IMR-90 (cell line): ENCODE measurements at regions not wholly inside any gene's neighbourhood (a gene's known extent, or its start where the extent isn't known, plus 50 kb on each side); places are given as distances from the start of the nearest gene placed in this dataset.

ENCODE experiments used
- ATAC-seq: fragments of 200-7000 bp; cut with Tn5 transposase; 2 replicates; pipeline ENCODE4 v1.9.1; 2020; ENCODE audit warnings: low read depth, mild to moderate bottlenecking, moderate library complexity
- BruUV-seq: library from RNA; stranded (reverse); fragments of 400-500 nt; replicated peaks from 2 replicates; lab custom pipeline; 2021; lab: Mats Ljungman, UMichigan
- CTCF ChIA-PET: fragments of 300-600 bp; formaldehyde crosslinking; extraction: SDS; loops from one replicate; lab custom pipeline; 2021; ENCODE audit warnings: antibody characterized with exemption; lab: Yijun Ruan, JAX
- POLR2A ChIA-PET: fragments of 300-600 bp; sonication (Branson Sonifier 250); formaldehyde crosslinking; loops from one replicate; lab custom pipeline; 2022; ENCODE audit warnings: antibody characterized with exemption; ENCODE audit not compliant: unreplicated experiment; lab: Charles Lee
- DNase-seq: peaks from one replicate; pipeline ENCODE4 v3.0.0; 2013
- H2AFZ ChIP-seq: replicated peaks from 2 replicates; pipeline ENCODE3; 2013; ENCODE audit warnings: low read length, mild to moderate bottlenecking; ENCODE audit not compliant: poor library complexity
- H2AK5ac ChIP-seq: 2 replicates; pipeline ENCODE4 v1.6.1; 2013; ENCODE audit warnings: low read depth, low read length, inconsistent platforms
- H2AK9ac ChIP-seq: replicated peaks from 2 replicates; pipeline ENCODE3; 2013; ENCODE audit warnings: mild to moderate bottlenecking, low read depth, low read length, moderate library complexity; ENCODE audit not compliant: poor library complexity
- H2BK120ac ChIP-seq: 2 replicates; pipeline ENCODE4 v1.6.1; 2013; ENCODE audit warnings: low read depth, low read length, inconsistent platforms
- H2BK15ac ChIP-seq: 3 replicates; pipeline ENCODE4 v1.6.1; 2013; ENCODE audit warnings: low read depth, low read length, inconsistent platforms
- H2BK20ac ChIP-seq: 2 replicates; pipeline ENCODE4 v1.6.1; 2013; ENCODE audit warnings: low read depth, mild to moderate bottlenecking, inconsistent platforms, low read length, moderate library complexity
- H2BK5ac ChIP-seq: 2 replicates; pipeline ENCODE4 v1.6.1; 2013; ENCODE audit warnings: mild to moderate bottlenecking, low read depth, low read length, inconsistent platforms; ENCODE audit not compliant: poor library complexity, severe bottlenecking
- H3K14ac ChIP-seq: replicated peaks from 2 replicates; pipeline ENCODE4 v1.6.1; 2013; ENCODE audit warnings: low read depth, low read length, inconsistent platforms
- H3K18ac ChIP-seq: 2 replicates; pipeline ENCODE4 v1.6.1; 2013; ENCODE audit warnings: low read depth, low read length, control low read depth
- H3K23ac ChIP-seq: 2 replicates; pipeline ENCODE4 v1.6.1; 2013; ENCODE audit warnings: low read depth, low read length, inconsistent platforms
- H3K27ac ChIP-seq: 2 replicates; pipeline ENCODE4 v1.5.1; 2013; ENCODE audit warnings: mild to moderate bottlenecking, control low read depth, low read length; ENCODE audit not compliant: insufficient read depth
- H3K27me3 ChIP-seq: 2 replicates; pipeline ENCODE4 v1.6.1; 2013; ENCODE audit warnings: low read length; ENCODE audit not compliant: control insufficient read depth, insufficient read depth
- H3K36me3 ChIP-seq: 2 replicates; pipeline ENCODE4 v1.6.1; 2013; ENCODE audit warnings: low read length, mixed read lengths; ENCODE audit not compliant: control insufficient read depth, insufficient read depth
- H3K4ac ChIP-seq: 2 replicates; pipeline ENCODE4 v1.6.1; 2013; ENCODE audit warnings: low read depth, low read length, inconsistent platforms
- H3K4me1 ChIP-seq: 2 replicates; pipeline ENCODE4 v1.6.1; 2013; ENCODE audit warnings: low read length, mixed read lengths; ENCODE audit not compliant: control insufficient read depth, insufficient read depth
- H3K4me2 ChIP-seq: 2 replicates; pipeline ENCODE4 v1.6.1; 2013; ENCODE audit warnings: low read depth, mild to moderate bottlenecking, control low read depth, low read length, moderate library complexity
- H3K4me3 ChIP-seq: 2 replicates; pipeline ENCODE4 v1.5.1; 2013; ENCODE audit warnings: low read depth, mild to moderate bottlenecking, control low read depth, low read length, moderate library complexity; ENCODE audit not compliant: insufficient read depth
- H3K56ac ChIP-seq: 2 replicates; pipeline ENCODE4 v1.6.1; 2013; ENCODE audit warnings: low read length, inconsistent platforms; ENCODE audit not compliant: insufficient read depth; ENCODE audit errors: extremely low read depth
- H3K79me1 ChIP-seq, 2 experiments: 2 replicates each; pipeline ENCODE4 v1.6.1; 2013; ENCODE audit warnings: low read length in 2 of 2, inconsistent platforms in 1 of 2, low read depth in 1 of 2
- H3K9ac ChIP-seq: 2 replicates; pipeline ENCODE4 v1.6.1; 2013; ENCODE audit warnings: low read depth, low read length, control low read depth
- H3K9me1 ChIP-seq: 2 replicates; pipeline ENCODE4 v1.6.1; 2013; ENCODE audit warnings: low read length, inconsistent platforms; ENCODE audit not compliant: insufficient read depth
- H3K9me3 ChIP-seq: 2 replicates; pipeline ENCODE4 v1.6.1; 2013; ENCODE audit warnings: low read length; ENCODE audit not compliant: control insufficient read depth, insufficient read depth
- H4K20me1 ChIP-seq: 2 replicates; pipeline ENCODE4 v1.6.1; 2013; ENCODE audit warnings: low read length, inconsistent platforms; ENCODE audit not compliant: insufficient read depth
- H4K5ac ChIP-seq: 2 replicates; pipeline ENCODE4 v1.6.1; 2013; ENCODE audit warnings: mild to moderate bottlenecking, low read depth, low read length, control low read depth
- H4K8ac ChIP-seq, 2 experiments: 2 replicates each; pipeline ENCODE4 v1.6.1; 2013; ENCODE audit warnings: low read depth in 2 of 2, low read length in 2 of 2, control low read depth in 1 of 2, inconsistent platforms in 1 of 2
- H4K91ac ChIP-seq: 2 replicates; pipeline ENCODE4 v1.6.1; 2013; ENCODE audit warnings: low read depth, low read length, inconsistent platforms; ENCODE audit not compliant: insufficient read depth
- BHLHE40 ChIP-seq: fragments of 150-350 bp; IDR thresholded peaks from 2 replicates; pipeline ENCODE4 v1.6.1; 2016; ENCODE audit warnings: mild to moderate bottlenecking, low read depth, low read length
- CEBPB ChIP-seq: IDR thresholded peaks from 2 replicates; pipeline ENCODE4 v1.6.1; 2012; ENCODE audit warnings: low read depth, low read length, improper control_type of control experiment
- CHD1 ChIP-seq: IDR thresholded peaks from 2 replicates; pipeline ENCODE4 v1.6.1; 2012; ENCODE audit warnings: low read depth, low read length, improper control_type of control experiment
- FOS ChIP-seq: fragments of 150-350 bp; IDR thresholded peaks from 2 replicates; pipeline ENCODE4 v1.6.1; 2016; ENCODE audit warnings: low read depth, low read length
- MAZ ChIP-seq: IDR thresholded peaks from 2 replicates; pipeline ENCODE4 v1.6.1; 2012; ENCODE audit warnings: low read depth, mild to moderate bottlenecking, low read length, improper control_type of control experiment, moderate library complexity, borderline replicate concordance
- NFE2L2 ChIP-seq: fragments of 150-350 bp; IDR thresholded peaks from 2 replicates; pipeline ENCODE4 v1.6.1; 2016; ENCODE audit warnings: low read depth, mild to moderate bottlenecking, low read length
- RAD21 ChIP-seq: IDR thresholded peaks from 2 replicates; pipeline ENCODE4 v1.6.1; 2012; ENCODE audit warnings: low read length, improper control_type of control experiment
- RCOR1 ChIP-seq: IDR thresholded peaks from 2 replicates; pipeline ENCODE4 v1.6.1; 2012; ENCODE audit warnings: mild to moderate bottlenecking, low read length, improper control_type of control experiment; ENCODE audit not compliant: insufficient replicate concordance
- RFX5 ChIP-seq: IDR thresholded peaks from 2 replicates; pipeline ENCODE4 v1.8.0; 2012; ENCODE audit warnings: low read depth, mild to moderate bottlenecking, low read length, moderate library complexity
- SMC3 ChIP-seq: fragments of 150-350 bp; IDR thresholded peaks from 2 replicates; pipeline ENCODE4 v1.6.1; 2016; ENCODE audit warnings: low read depth, mild to moderate bottlenecking, antibody characterized with exemption, low read length, moderate library complexity
- WGBS, 2 experiments: methylation state at CpG; one replicate each; pipeline versions ENCODE4 v1.1.5 to v1.1.7; 2013; ENCODE audit warnings: missing lambda C conversion rate in 2 of 2; ENCODE audit not compliant: insufficient read length in 1 of 2; ENCODE audit errors: extremely low coverage in 2 of 2; 5-methylcytosine and 5-hydroxymethylcytosine counted together
- dilution Hi-C: fragments of 300-500 bp; cut with HindIII; formaldehyde crosslinking; loops from one replicate; pipeline ENCODE4 v1.14.3; 2018; ENCODE audit warnings: low sequenced_read_pairs; ENCODE audit not compliant: unreplicated experiment
- in situ Hi-C: fragments of 300-500 bp; cut with MboI; formaldehyde crosslinking; loops from 3 replicates; pipeline ENCODE4 v1.14.3; 2019; ENCODE audit warnings: low sequenced_read_pairs, inconsistent platforms, mixed read lengths
- intact Hi-C: fragments of 100-400 bp; cut with micrococcal nuclease; formaldehyde crosslinking; loops from 2 replicates; pipeline ENCODE4 v1.10.0; 2022
- TF ChIP-seq, protein P1 (sequence below): fragments of 150-350 bp; IDR thresholded peaks from 2 replicates; pipeline ENCODE4 v1.6.1; 2016; ENCODE audit warnings: low read depth, mild to moderate bottlenecking, low read length, moderate library complexity, borderline replicate concordance
- TF ChIP-seq, protein P2 (sequence below): conservative IDR thresholded peaks from 2 replicates; pipeline ENCODE4 v1.5.1; 2012; ENCODE audit warnings: mild to moderate bottlenecking, low read depth, low read length, improper control_type of control experiment

DNA sequence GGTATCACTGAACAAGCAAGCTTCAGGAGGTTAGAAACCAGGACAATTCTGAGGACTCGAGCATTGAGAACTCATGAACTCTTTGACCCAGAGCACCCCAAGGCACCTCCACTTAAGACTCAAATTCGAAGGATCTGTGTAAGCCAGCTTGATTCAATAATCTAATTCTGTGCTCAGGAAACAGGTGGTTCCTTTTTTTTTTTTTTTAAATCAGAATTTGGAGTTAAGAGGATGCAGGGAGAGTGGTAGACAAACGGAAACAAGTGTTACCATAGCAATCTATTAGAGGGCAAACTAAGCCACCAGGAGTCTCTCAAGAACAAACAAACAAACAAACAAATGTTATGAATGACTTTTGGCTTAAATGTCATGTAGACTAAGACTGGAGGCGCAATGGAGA, 53.8 kb upstream of the DPH5 start:
- H4K8ac ChIP-seq, result no peak overlapping the region
- no peak overlapping the region for H3K27ac ChIP-seq
- no CpG with 5 or more reads among the region's 4 CpGs for WGBS, 2 experiments
- no peak overlapping the region for H3K4me3 ChIP-seq
- H3K79me1 ChIP-seq, result no peaks in the 10 kb centered on the region
- no peaks in the 10 kb centered on the region for H3K27me3 ChIP-seq
- no peak overlapping the region for H4K91ac ChIP-seq
- H3K23ac ChIP-seq, result no peak overlapping the region
- H3K36me3 ChIP-seq, result peaks cover 3% of the 10 kb centered on the region; the same call in 1 of the 2 replicates
- BruUV-seq, result no TSS peak
- H3K56ac ChIP-seq, result no peak overlapping the region
- H3K9ac ChIP-seq, result no peak overlapping the region
- H2BK120ac ChIP-seq, result no peak overlapping the region
- dilution Hi-C loops (no loop called here), intact Hi-C loops (no loop called here), in situ Hi-C loops (no loop called here)
- no peak overlapping the region for H2AK9ac ChIP-seq
- H3K14ac ChIP-seq, result no peak overlapping the region
- ATAC-seq (no peak), DNase-seq (no peak)
- no peak overlapping the region for H3K4me2 ChIP-seq
- no peak overlapping the region for H2BK20ac ChIP-seq
- no peaks in the 10 kb centered on the region for H4K20me1 ChIP-seq
- TF ChIP-seq SMC3 (no peak), BHLHE40 (no peak), RCOR1 (no peak), NFE2L2 (no peak), RAD21 (no peak), CEBPB (no peak), FOS (no peak), RFX5 (no peak), CHD1 (no peak), MAZ (no peak)
- TF ChIP-seq, protein P1, sequence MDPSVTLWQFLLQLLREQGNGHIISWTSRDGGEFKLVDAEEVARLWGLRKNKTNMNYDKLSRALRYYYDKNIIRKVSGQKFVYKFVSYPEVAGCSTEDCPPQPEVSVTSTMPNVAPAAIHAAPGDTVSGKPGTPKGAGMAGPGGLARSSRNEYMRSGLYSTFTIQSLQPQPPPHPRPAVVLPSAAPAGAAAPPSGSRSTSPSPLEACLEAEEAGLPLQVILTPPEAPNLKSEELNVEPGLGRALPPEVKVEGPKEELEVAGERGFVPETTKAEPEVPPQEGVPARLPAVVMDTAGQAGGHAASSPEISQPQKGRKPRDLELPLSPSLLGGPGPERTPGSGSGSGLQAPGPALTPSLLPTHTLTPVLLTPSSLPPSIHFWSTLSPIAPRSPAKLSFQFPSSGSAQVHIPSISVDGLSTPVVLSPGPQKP, result no peak
- TF ChIP-seq, protein P2, sequence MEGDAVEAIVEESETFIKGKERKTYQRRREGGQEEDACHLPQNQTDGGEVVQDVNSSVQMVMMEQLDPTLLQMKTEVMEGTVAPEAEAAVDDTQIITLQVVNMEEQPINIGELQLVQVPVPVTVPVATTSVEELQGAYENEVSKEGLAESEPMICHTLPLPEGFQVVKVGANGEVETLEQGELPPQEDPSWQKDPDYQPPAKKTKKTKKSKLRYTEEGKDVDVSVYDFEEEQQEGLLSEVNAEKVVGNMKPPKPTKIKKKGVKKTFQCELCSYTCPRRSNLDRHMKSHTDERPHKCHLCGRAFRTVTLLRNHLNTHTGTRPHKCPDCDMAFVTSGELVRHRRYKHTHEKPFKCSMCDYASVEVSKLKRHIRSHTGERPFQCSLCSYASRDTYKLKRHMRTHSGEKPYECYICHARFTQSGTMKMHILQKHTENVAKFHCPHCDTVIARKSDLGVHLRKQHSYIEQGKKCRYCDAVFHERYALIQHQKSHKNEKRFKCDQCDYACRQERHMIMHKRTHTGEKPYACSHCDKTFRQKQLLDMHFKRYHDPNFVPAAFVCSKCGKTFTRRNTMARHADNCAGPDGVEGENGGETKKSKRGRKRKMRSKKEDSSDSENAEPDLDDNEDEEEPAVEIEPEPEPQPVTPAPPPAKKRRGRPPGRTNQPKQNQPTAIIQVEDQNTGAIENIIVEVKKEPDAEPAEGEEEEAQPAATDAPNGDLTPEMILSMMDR, result no peak
- POLR2A ChIA-PET, result no interaction called here
- H3K9me1 ChIP-seq, result no peaks in the 10 kb centered on the region; the same call in 1 of the 2 replicates
- no peak overlapping the region for H2BK5ac ChIP-seq
- H3K4me1 ChIP-seq, result no peaks in the 10 kb centered on the region
- H2AFZ ChIP-seq, result no peak overlapping the region
- H2BK15ac ChIP-seq, result no peak overlapping the region
- H3K18ac ChIP-seq, result no peak overlapping the region
- H2AK5ac ChIP-seq, result no peak overlapping the region
- H3K9me3 ChIP-seq, result no peaks in the 10 kb centered on the region
- no peak overlapping the region for H4K5ac ChIP-seq
- H3K4ac ChIP-seq, result no peak overlapping the region
- CTCF ChIA-PET, result no interaction called here
